Jurkat, Clone E6-1 (cell line): ENCODE measurements at regions not wholly inside any gene's neighbourhood (a gene's known extent, or its start where the extent isn't known, plus 50 kb on each side); places are given as distances from the start of the nearest gene placed in this dataset.
A peak's percentile ranks its signal among the peaks of the same experiment; 100 is the strongest.

Experiments
- DNase-seq: peaks from one replicate; pipeline ENCODE4 v3.0.0-alpha.2; 2011; ENCODE audit warnings: low read depth, low spot score
- H3K4me3 ChIP-seq: 2 replicates; pipeline ENCODE4 v1.5.1; 2011; ENCODE audit warnings: mild to moderate bottlenecking, low read length, control low read depth, moderate library complexity

- H3K4me3 ChIP-seq: no peak overlapping the region
- no peak for DNase-seq
These were observed 113.9 kb upstream of the ADAMTS18 start for GRCh38 chr16:77548766-77549165.

GRCh38 chr16:77549876-77550275 lies 115.0 kb upstream of the ADAMTS18 start:
- DNase-seq: no peak
- no peak overlapping the region for H3K4me3 ChIP-seq

GRCh38 chr16:77551357-77551756 lies 116.5 kb upstream of the ADAMTS18 start:
- no peak overlapping the region for H3K4me3 ChIP-seq
- no peak for DNase-seq

DNA sequence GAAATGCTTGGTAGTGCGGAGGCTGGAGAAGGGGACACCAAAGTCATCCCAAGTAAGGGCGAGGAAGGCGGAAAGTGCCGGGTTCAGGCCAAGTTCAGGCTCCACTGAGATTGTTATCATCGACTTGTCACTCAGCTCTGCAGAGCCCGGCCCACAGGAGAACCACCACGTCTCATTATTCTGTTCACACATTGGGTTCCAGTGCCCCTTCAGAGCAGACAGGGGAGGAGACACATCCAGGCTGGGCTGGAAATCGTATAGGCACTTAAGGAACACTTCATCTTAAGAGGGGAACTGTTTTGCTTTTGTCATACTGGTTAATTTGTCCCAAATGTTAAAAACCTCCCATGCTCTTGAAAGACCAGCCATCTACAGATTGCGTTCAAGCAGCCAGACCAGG lies 118.3 kb upstream of the ADAMTS18 start:
- DNase-seq: no peak

GRCh38 chr16:77555126-77555525 lies 120.3 kb upstream of the ADAMTS18 start:
- no peak overlapping the region for H3K4me3 ChIP-seq
- DNase-seq: no peak

More for the DNA sequence above, 118.3 kb upstream of the ADAMTS18 start:
- H3K4me3 ChIP-seq: no peak overlapping the region

- H3K4me3 ChIP-seq: no peak overlapping the region
- no peak for DNase-seq
These were observed 121.0 kb upstream of the ADAMTS18 start for GRCh38 chr16:77555791-77556190.

DNA sequence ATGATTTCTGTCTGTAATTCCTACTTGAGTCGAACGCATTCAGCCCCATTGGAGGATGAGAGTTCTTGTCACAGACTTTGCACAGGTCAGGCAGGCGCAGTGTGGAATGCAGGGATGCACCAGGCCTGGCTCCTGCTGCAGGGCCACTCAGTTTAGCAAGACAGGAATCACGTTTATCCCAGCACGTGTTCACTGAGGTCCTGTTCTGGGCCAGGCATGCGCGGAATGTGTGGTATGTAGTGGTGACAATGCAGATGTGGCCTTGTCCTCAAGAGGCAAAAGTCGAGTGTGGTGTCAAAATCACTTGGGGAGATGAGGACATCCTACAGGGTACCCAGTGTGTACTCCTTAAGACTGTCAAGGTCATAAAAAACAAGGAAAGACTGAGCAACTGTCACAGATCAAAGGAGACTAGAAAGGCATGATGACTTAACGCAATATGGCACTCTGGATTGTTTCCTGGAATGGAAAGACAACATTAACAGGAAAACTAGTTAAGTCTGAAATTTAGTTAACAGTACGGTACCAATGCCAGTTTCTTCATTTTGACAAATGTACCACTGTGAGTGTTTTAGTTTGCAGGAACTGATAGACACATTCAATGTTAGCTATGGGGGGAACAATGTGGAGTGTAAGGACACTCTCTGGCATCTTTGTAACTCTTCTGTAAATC lies 121.5 kb upstream of the ADAMTS18 start:
- no peak overlapping the region for H3K4me3 ChIP-seq
- DNase-seq: no peak

- H3K4me3 ChIP-seq: no peak overlapping the region
- no peak for DNase-seq
These were observed 122.6 kb upstream of the ADAMTS18 start for GRCh38 chr16:77557385-77557784.

DNA sequence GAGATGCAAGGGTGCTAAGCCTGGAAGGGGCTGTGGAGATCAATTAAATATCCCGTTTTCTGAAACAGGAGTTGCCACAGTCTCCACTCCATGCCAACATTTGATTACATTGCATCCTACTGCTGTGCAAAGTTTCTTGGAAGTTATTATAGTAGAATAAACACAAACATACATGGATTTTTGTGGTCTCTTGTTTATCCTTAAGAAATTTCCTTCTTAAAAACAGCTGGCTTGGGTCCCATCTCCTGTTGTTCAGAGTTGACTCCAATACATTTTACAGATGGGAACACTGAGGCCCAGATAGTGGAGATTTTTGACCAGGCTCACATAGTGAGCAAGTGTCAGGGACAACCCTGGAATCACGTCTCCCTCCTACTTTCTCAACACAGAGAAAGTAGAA lies 124.0 kb upstream of the ADAMTS18 start:
- no peak for DNase-seq
- no peak overlapping the region for H3K4me3 ChIP-seq

GRCh38 chr16:77562497-77562896 lies 127.7 kb upstream of the ADAMTS18 start:
- no peak overlapping the region for H3K4me3 ChIP-seq
- DNase-seq: no peak

GRCh38 chr16:77564791-77565390 lies 130.1 kb upstream of the ADAMTS18 start:
- DNase-seq: no peak
- H3K4me3 ChIP-seq: no peak overlapping the region

DNA sequence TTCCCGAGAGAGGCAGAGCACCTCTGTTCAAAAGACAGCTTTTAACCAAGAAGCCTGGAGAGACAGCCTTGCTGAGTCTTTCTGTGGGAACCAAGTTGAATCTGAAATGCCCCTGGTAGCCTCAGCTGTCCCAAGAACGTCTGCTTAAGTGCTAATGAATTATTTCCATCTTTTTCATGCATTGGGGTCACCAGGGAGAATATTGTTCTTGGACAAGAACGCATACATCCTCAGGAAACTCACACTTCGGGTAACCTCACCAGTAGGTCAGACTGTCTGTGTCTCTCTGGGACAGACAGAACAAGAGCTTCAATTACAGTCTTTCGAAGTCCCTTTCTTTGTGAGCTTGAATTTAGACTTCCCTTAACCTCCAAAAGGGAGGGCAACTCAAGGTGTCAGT lies 134.6 kb upstream of the ADAMTS18 start:
- DNase-seq: no peak

DNA sequence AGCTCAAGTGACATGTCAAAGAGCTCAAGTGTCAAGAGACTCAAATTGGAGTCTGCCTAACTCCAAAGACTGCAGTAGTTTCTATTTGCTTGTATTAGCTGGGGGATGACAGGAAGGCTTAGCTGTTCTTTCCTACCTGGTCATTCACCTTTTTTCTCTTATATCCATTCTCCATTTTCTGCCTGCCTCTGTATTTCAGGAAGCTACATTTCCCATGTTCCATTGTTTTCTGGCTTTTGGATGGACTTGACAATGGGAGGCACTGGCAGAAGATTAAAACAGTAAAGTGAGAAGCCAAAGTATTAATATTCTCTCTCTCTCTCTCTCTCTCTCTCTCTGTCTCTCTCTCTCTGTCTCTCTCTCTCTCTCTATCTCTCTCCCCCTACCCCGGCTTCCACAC lies 135.7 kb upstream of the ADAMTS18 start:
- no peak overlapping the region for H3K4me3 ChIP-seq
- no peak for DNase-seq

More for the DNA sequence above, 134.6 kb upstream of the ADAMTS18 start:
- no peak overlapping the region for H3K4me3 ChIP-seq

DNA sequence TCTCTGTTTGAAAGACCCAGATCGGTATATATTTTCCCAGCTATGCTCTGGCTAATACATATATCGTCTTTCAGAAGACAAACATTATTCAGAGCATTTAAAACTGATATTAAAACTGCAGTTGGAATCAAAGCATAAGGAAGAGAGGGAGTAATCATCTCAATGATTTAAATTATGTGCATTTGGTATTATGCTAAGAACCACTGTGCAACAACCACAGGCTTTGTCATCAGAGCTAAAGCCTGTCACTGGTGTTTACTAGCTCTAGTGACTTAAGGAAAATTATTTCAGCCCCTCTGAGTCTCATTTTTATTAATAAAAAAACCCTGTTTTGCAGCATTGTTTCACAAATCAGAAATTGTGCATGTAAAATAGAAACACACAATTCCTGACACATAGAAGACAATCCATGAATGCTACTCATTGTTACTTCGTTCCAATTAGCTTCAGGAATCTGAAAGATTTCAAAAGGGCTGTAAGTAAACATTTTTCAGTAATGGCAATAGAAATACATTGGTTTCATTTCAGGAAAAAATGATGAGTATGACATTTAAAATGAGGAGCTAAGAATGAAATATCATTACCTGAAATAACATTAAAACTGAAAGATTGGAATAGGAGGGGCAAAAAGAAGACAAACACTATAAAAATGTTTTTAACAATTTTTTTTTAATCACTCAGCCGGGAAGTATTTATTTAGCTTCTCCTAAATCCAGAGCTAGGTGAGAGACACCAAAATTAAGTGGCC lies 136.5 kb upstream of the ADAMTS18 start:
- no peak overlapping the region for H3K4me3 ChIP-seq
- DNase-seq: no peak

GRCh38 chr16:77574867-77575624 lies 140.2 kb upstream of the ADAMTS18 start:
- DNase-seq: no peak
- no peak overlapping the region for H3K4me3 ChIP-seq

DNA sequence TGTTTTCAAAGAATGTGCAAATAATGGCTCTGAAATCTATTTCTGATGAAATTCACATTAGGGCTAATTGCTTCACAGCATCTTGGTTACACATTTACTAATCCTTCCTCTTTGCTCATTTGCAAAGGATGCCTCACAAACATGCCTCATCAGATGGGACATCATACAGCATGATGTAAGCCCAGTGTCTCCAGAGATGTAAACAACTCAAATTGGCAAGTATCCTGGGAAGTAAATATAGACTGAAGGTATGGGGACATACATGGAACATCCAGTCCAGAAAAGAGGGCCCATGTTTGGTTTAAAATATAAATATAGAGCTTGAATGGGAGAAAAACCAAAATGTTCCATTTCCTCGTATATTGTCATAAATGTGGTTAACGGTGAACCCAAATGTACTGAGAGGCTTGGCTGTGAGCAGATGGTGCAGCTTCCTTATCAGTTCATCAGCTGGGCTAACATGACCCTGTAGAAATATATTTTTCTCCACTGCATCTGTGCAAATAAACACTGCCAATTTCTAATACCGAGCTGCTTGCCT lies 142.9 kb upstream of the NUDT7 start:
- DNase-seq: peak; percentile 9
- H3K4me3 ChIP-seq: no peak overlapping the region

GRCh38 chr16:77581706-77582105 lies 140.6 kb upstream of the NUDT7 start:
- no peak for DNase-seq
- no peak overlapping the region for H3K4me3 ChIP-seq

DNA sequence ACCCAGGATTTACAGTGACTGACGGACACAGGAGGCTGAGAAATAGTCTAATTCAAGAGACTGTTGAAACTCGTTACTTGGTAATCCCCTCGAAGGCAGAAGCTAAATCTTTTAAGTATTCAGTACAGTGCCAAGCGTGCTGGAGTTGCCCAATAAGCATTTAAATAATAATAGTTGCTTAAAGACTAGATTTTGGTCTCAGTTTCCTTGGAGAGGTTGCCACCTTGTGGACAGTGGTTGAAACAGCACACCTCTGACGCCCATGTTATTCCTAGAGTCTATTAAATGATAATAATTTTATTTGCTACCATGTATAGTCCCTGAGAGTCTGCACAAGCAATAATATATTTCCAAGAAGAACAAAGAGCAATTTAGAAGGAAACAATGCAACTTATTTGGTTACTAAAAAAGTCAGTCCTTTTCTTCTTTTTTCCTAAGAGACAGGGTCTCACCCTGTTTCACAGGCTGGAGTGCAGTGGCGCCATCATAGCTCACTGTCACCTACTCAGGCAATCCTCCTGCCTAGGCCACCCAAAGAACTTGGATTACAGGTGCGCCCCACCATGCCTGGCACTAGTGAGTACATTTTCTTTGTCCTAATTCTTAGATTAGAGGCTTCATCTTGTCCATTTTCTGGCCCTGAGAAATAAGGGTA lies 138.0 kb upstream of the NUDT7 start:
- peak; percentile 34 for DNase-seq
- no peak overlapping the region for H3K4me3 ChIP-seq
